HepG2 (cell line): ENCODE measurements at regions not wholly inside any gene's neighbourhood (a gene's known extent, or its start where the extent isn't known, plus 50 kb on each side); places are given as distances from the start of the nearest gene placed in this dataset.

Experiments
- ATAC-seq: fragments of 200-7000 bp; cut with Tn5 transposase; 3 replicates; pipeline ENCODE4 v1.9.1; 2020; ENCODE audit warnings: mild to moderate bottlenecking, moderate library complexity
- BruUV-seq: library from RNA; stranded (reverse); fragments of 400-500 nt; replicated peaks from 2 replicates; lab custom pipeline; 2021; lab: Mats Ljungman, UMichigan
- CTCF ChIA-PET: fragments of 300-600 bp; formaldehyde crosslinking; extraction: SDS; loops from one replicate; lab custom pipeline; 2021; ENCODE audit warnings: low total read pairs, inconsistent platforms, low intra/inter-chr PET ratio; lab: Yijun Ruan, JAX
- POLR2A ChIA-PET: fragments of 350-600 bp; sonication (Branson Sonifier 250); formaldehyde crosslinking; loops from one replicate; lab custom pipeline; 2020; ENCODE audit warnings: antibody characterized with exemption, inconsistent platforms; lab: Yijun Ruan, JAX
- DNase-seq: peaks from one replicate; pipeline ENCODE4 v3.0.0-alpha.2; 2015; ENCODE audit warnings: low spot score
- FAIRE-seq: peaks from 3 replicates; lab custom pipeline; 2011; peaks lifted over from hg19 to GRCh38; lab: Jason Lieb, UNC
- H2AFZ ChIP-seq: one replicate; pipeline ENCODE4 v1.6.1; 2011; ENCODE audit warnings: low read length, inconsistent platforms
- H3K27ac ChIP-seq: fragments of 300-600 bp; 3 replicates; pipeline ENCODE4 v1.8.0; 2011; ENCODE audit warnings: mixed run types, mild to moderate bottlenecking, mixed read lengths, low read length, inconsistent platforms; ENCODE audit not compliant: insufficient read depth; ENCODE audit errors: extremely low read length
- H3K27me3 ChIP-seq, 2 experiments: fragments of 200-600 bp in 1 of 2; 2 replicates in 1 of 2; 3 replicates in 1 of 2; pipeline versions ENCODE4 v1.6.0 to v1.8.0; 2011; ENCODE audit warnings: low read length in 2 of 2, mild to moderate bottlenecking in 2 of 2, moderate library complexity in 2 of 2, inconsistent platforms in 1 of 2; ENCODE audit not compliant: insufficient read depth in 2 of 2, control insufficient read depth in 1 of 2
- H3K36me3 ChIP-seq, 2 experiments: fragments of 200-600 bp in 1 of 2; replicated peaks in 1 of 2; 2 replicates in 1 of 2; 3 replicates in 1 of 2; pipeline versions ENCODE4 v1.5.1 to v1.8.0; 2011; ENCODE audit warnings: low read length in 2 of 2, inconsistent platforms in 1 of 2; ENCODE audit not compliant: insufficient read depth in 2 of 2, control insufficient read depth in 1 of 2
- H3K4me1 ChIP-seq: 2 replicates; pipeline ENCODE4 v1.5.1; 2012; ENCODE audit warnings: low read length, inconsistent platforms; ENCODE audit not compliant: insufficient read depth
- H3K4me2 ChIP-seq: 2 replicates; pipeline ENCODE4 v1.6.0; 2011; ENCODE audit warnings: low read depth, low read length, inconsistent platforms
- H3K4me3 ChIP-seq, 3 experiments: fragments of 200-600 bp in 1 of 3; sonication (generic), shearing (Covaris generic) in 1 of 3; replicated peaks in 1 of 3; 2 replicates each; pipeline ENCODE4 v1.5.1; 2011 to 2016; ENCODE audit warnings: low read length in 3 of 3, inconsistent platforms in 2 of 3, low read depth in 2 of 3, mild to moderate bottlenecking in 2 of 3, control low read depth in 1 of 3, mixed read lengths in 1 of 3; ENCODE audit not compliant: insufficient read depth in 1 of 3
- H3K79me2 ChIP-seq: one replicate; pipeline ENCODE4 v1.6.1; 2011; ENCODE audit warnings: low read length, inconsistent platforms; ENCODE audit not compliant: insufficient read depth
- H3K9ac ChIP-seq: 2 replicates; pipeline ENCODE4 v1.6.0; 2011; ENCODE audit warnings: mild to moderate bottlenecking, low read depth, low read length, inconsistent platforms; ENCODE audit not compliant: insufficient read depth
- H3K9me3 ChIP-seq: 2 replicates; pipeline ENCODE4 v1.5.1; 2012; ENCODE audit warnings: mild to moderate bottlenecking, low read length
- H4K20me1 ChIP-seq: 2 replicates; pipeline ENCODE4 v1.6.0; 2011; ENCODE audit warnings: inconsistent platforms, mild to moderate bottlenecking, low read length, moderate library complexity; ENCODE audit not compliant: insufficient read depth
- ARID3A ChIP-seq: IDR thresholded peaks from 2 replicates; pipeline ENCODE4 v1.6.1; 2012; ENCODE audit warnings: low read depth, low read length, improper control_type of control experiment
- DR1 ChIP-seq: sonication (generic); formaldehyde crosslinking; IDR thresholded peaks from 2 replicates; pipeline ENCODE4 v1.8.0; 2021; ENCODE audit warnings: mild to moderate bottlenecking, missing genetic modification reagents, inconsistent platforms
- GTF2F1 ChIP-seq: fragments of 150-350 bp; IDR thresholded peaks from 2 replicates; pipeline ENCODE4 v1.6.1; 2014; ENCODE audit warnings: low read length
- HDAC6 ChIP-seq: fragments of 200-600 bp; sonication (generic); IDR thresholded peaks from 2 replicates; pipeline ENCODE4 v1.7.0; 2017; ENCODE audit warnings: mild to moderate bottlenecking, antibody characterized with exemption, low read length, low read depth
- JDP2 ChIP-seq: sonication (generic); formaldehyde crosslinking; IDR thresholded peaks from 2 replicates; pipeline ENCODE4 v1.8.1; 2022; ENCODE audit warnings: missing genetic modification reagents, borderline replicate concordance
- NONO ChIP-seq, 2 experiments: fragments of 450-650 bp in 1 of 2; sonication (generic) in 1 of 2; formaldehyde crosslinking in 1 of 2; IDR thresholded peaks in 1 of 2; conservative IDR thresholded peaks in 1 of 2; 2 replicates each; pipeline versions ENCODE4 v1.6.1 to v1.8.0; 2017 to 2022; ENCODE audit warnings: mild to moderate bottlenecking in 1 of 2, missing genetic modification reagents in 1 of 2, moderate library complexity in 1 of 2
- NR3C1 ChIP-seq: sonication (generic); formaldehyde crosslinking; IDR thresholded peaks from 2 replicates; pipeline ENCODE4 v1.4.0; 2020; ENCODE audit warnings: missing genetic modification reagents
- SMARCE1 ChIP-seq: fragments of 450-650 bp; IDR thresholded peaks from 2 replicates; pipeline ENCODE4 v1.6.1; 2017; ENCODE audit warnings: borderline replicate concordance
- SP4 ChIP-seq: sonication (generic); formaldehyde crosslinking; IDR thresholded peaks from 2 replicates; pipeline ENCODE4 v1.8.1; 2023; ENCODE audit warnings: mild to moderate bottlenecking, missing genetic modification reagents
- SP5 ChIP-seq: IDR thresholded peaks from 2 replicates; pipeline ENCODE4 v1.6.1; 2016; ENCODE audit warnings: low read depth, borderline replicate concordance
- ZBTB2 ChIP-seq: sonication (generic); formaldehyde crosslinking; IDR thresholded peaks from 2 replicates; pipeline ENCODE4 v1.8.0; 2022; ENCODE audit warnings: low read depth, missing genetic modification reagents
- WGBS: methylation state at CpG from one replicate; pipeline ENCODE4 v1.1.6; 2017; ENCODE audit warnings: low lambda C conversion rate; 5-methylcytosine and 5-hydroxymethylcytosine counted together
- in situ Hi-C: cut with HindIII; loops from 2 replicates; pipeline ENCODE4 v1.10.0; 2017; ENCODE audit warnings: low pct_unique_long_range_greater_than_20kb; ENCODE audit not compliant: extremely low pct_ligation_motif_present
- intact Hi-C: fragments of 100-400 bp; cut with micrococcal nuclease; formaldehyde crosslinking; loops from one replicate; pipeline ENCODE4 v1.10.0; 2022; ENCODE audit not compliant: unreplicated experiment
- TF ChIP-seq, protein P1 (sequence below): IDR thresholded peaks from 2 replicates; pipeline ENCODE4 v1.6.1; 2016; ENCODE audit warnings: missing biosample characterization, missing genetic modification reagents, low read depth
- TF ChIP-seq, protein P2 (sequence below): sonication (generic); formaldehyde crosslinking; IDR thresholded peaks from 2 replicates; pipeline ENCODE4 v1.4.0; 2020; ENCODE audit warnings: missing genetic modification reagents
- TF ChIP-seq, protein P3 (sequence below): IDR thresholded peaks from 2 replicates; pipeline ENCODE4 v1.6.1; 2012; ENCODE audit warnings: inconsistent platforms

DNA sequence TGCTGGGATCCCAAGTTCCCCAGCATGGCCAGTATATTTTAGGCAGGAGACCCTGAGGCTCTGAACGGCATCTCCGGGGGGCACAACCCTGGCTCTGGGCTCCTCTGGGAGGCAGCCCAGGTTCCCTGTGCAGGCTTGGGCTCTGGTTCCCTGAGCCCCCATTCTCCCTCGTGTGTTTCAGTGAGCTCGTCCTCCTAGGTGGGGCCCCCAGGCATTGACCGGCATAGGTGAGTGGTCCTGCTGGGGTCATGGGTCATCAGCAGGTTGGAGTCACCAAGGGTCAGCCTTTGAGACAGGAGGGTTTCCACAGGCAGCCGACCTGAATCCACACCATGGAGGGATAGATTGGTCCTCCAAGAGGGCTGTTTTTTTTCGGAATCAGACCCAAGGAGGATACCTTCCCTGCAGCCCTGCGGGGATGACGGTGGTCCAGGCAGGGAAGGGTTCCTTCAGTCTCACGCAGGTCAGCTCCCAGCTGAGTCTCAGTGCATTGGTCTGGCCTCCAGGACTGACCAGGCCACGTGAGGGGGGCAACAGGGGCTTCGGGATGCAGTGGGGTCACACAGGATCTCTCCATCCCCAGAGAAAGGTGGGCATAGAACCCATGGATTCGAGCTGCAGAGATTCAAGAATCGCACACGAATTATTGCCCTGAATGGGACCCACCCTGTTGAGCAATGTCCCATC is 226.0 kb downstream of the SNRPN start:
- WGBS, result 0% methylated on average over 1 of the region's 15 CpGs
- H3K4me1 ChIP-seq, result no peaks in the 10 kb centered on the region
- no TSS peak for BruUV-seq
- no peak for FAIRE-seq
- ATAC-seq, result no peak
- H2AFZ ChIP-seq, result no peak overlapping the region
- no peak overlapping the region for H3K4me3 ChIP-seq
- no peaks in the 10 kb centered on the region; a peak in 1 of 5 replicates for H3K27me3 ChIP-seq
- in situ Hi-C loops (no loop called here), intact Hi-C loops (no loop called here)
- no peaks in the 10 kb centered on the region for H4K20me1 ChIP-seq
- H3K27ac ChIP-seq, result no peak overlapping the region
- H3K36me3 ChIP-seq, result no peaks in the 10 kb centered on the region
- CTCF ChIA-PET, result no interaction called here
- DNase-seq, result no peak
- POLR2A ChIA-PET, result no interaction called here
- no peak overlapping the region for H3K9ac ChIP-seq
- peaks cover 99% of the 10 kb centered on the region for H3K9me3 ChIP-seq
- H3K79me2 ChIP-seq, result no peaks in the 10 kb centered on the region
- no peak overlapping the region for H3K4me2 ChIP-seq
- no peak for TF ChIP-seq NR3C1 (CRISPR knock-in tag)
- TF ChIP-seq JDP2 (CRISPR knock-in tag), result no peak
- TF ChIP-seq ARID3A, result no peak
- no peak for TF ChIP-seq DR1 (CRISPR knock-in tag)
- TF ChIP-seq SMARCE1, result no peak
- TF ChIP-seq, protein P1, sequence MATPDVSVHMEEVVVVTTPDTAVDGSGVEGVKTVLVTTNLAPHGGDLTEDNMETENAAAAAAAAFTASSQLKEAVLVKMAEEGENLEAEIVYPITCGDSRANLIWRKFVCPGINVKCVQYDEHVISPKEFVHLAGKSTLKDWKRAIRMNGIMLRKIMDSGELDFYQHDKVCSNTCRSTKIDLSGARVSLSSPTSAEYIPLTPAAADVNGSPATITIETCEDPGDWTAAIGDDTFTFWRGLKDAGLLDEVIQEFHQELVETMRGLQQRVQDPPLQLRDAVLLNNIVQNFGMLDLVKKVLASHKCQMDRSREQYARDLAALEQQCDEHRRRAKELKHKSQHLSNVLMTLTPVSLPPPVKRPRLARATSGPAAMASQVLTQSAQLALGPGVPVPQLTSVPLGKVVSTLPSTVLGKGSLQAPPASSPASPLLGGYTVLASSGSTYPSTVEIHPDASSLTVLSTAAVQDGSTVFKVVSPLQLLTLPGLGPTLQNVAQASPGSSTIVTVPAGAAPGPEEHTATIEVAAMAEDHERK (CRISPR knock-in tag), result no peak
- TF ChIP-seq NONO (IDR thresholded peaks at IDR 0.05), result no peak
- TF ChIP-seq NONO (CRISPR knock-in tag; conservative IDR thresholded peaks at IDR 0.05), result no peak
- TF ChIP-seq, protein P2, sequence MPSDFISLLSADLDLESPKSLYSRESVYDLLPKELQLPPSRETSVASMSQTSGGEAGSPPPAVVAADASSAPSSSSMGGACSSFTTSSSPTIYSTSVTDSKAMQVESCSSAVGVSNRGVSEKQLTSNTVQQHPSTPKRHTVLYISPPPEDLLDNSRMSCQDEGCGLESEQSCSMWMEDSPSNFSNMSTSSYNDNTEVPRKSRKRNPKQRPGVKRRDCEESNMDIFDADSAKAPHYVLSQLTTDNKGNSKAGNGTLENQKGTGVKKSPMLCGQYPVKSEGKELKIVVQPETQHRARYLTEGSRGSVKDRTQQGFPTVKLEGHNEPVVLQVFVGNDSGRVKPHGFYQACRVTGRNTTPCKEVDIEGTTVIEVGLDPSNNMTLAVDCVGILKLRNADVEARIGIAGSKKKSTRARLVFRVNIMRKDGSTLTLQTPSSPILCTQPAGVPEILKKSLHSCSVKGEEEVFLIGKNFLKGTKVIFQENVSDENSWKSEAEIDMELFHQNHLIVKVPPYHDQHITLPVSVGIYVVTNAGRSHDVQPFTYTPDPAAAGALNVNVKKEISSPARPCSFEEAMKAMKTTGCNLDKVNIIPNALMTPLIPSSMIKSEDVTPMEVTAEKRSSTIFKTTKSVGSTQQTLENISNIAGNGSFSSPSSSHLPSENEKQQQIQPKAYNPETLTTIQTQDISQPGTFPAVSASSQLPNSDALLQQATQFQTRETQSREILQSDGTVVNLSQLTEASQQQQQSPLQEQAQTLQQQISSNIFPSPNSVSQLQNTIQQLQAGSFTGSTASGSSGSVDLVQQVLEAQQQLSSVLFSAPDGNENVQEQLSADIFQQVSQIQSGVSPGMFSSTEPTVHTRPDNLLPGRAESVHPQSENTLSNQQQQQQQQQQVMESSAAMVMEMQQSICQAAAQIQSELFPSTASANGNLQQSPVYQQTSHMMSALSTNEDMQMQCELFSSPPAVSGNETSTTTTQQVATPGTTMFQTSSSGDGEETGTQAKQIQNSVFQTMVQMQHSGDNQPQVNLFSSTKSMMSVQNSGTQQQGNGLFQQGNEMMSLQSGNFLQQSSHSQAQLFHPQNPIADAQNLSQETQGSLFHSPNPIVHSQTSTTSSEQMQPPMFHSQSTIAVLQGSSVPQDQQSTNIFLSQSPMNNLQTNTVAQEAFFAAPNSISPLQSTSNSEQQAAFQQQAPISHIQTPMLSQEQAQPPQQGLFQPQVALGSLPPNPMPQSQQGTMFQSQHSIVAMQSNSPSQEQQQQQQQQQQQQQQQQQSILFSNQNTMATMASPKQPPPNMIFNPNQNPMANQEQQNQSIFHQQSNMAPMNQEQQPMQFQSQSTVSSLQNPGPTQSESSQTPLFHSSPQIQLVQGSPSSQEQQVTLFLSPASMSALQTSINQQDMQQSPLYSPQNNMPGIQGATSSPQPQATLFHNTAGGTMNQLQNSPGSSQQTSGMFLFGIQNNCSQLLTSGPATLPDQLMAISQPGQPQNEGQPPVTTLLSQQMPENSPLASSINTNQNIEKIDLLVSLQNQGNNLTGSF (CRISPR knock-in tag), result no peak
- no peak for TF ChIP-seq GTF2F1
- no peak for TF ChIP-seq SP5
- TF ChIP-seq, protein P3, sequence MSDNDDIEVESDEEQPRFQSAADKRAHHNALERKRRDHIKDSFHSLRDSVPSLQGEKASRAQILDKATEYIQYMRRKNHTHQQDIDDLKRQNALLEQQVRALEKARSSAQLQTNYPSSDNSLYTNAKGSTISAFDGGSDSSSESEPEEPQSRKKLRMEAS, result no peak
- TF ChIP-seq HDAC6, result no peak
- TF ChIP-seq ZBTB2, result no peak
- no peak for TF ChIP-seq SP4
